BLaER1 (cell line): ENCODE measurements at regions not wholly inside any gene's neighbourhood (a gene's known extent, or its start where the extent isn't known, plus 50 kb on each side); places are given as distances from the start of the nearest gene placed in this dataset.

Experiments used
- H3K27ac ChIP-seq: shearing (Covaris generic); formaldehyde crosslinking; 2 replicates; pipeline ENCODE4 v1.8.1; 2022
- H3K27me3 ChIP-seq: shearing (Covaris generic); formaldehyde crosslinking; 2 replicates; pipeline ENCODE4 v1.8.1; 2022
- H3K36me3 ChIP-seq: shearing (Covaris generic); formaldehyde crosslinking; 2 replicates; pipeline ENCODE4 v1.8.1; 2022
- H3K4me1 ChIP-seq: shearing (Covaris generic); formaldehyde crosslinking; 2 replicates; pipeline ENCODE4 v1.8.1; 2022
- H3K4me2 ChIP-seq: shearing (Covaris generic); formaldehyde crosslinking; 2 replicates; pipeline ENCODE4 v1.8.1; 2022
- H3K4me3 ChIP-seq: shearing (Covaris generic); formaldehyde crosslinking; 2 replicates; pipeline ENCODE4 v1.8.1; 2022
- H3K9ac ChIP-seq: shearing (Covaris generic); formaldehyde crosslinking; 2 replicates; pipeline ENCODE4 v1.8.1; 2022
- H3K9me3 ChIP-seq: shearing (Covaris generic); formaldehyde crosslinking; 2 replicates; pipeline ENCODE4 v1.8.1; 2022
- H4K20me1 ChIP-seq: shearing (Covaris generic); formaldehyde crosslinking; 2 replicates; pipeline ENCODE4 v1.8.1; 2022
- Cebpa-rat ChIP-seq: shearing (Covaris generic); IDR thresholded peaks from 2 replicates; pipeline ENCODE4 v1.8.1; 2022

- H3K27me3 ChIP-seq: no peaks in the 10 kb centered on the region
- no peak overlapping the region for H3K4me2 ChIP-seq
- no peaks in the 10 kb centered on the region for H4K20me1 ChIP-seq
Measured at GRCh38 chr17:72295916-72296315, 175.1 kb downstream of the SOX9 start.

GRCh38 chr17:72296456-72296855 lies 175.6 kb downstream of the SOX9 start:
- H3K4me1 ChIP-seq: peaks cover 34% of the 10 kb centered on the region
- no peak overlapping the region for H3K4me3 ChIP-seq
- H3K9ac ChIP-seq: no peak overlapping the region
- H3K4me2 ChIP-seq: no peak overlapping the region
- no peaks in the 10 kb centered on the region for H3K9me3 ChIP-seq
- TF ChIP-seq Cebpa-rat: no peak
- H3K36me3 ChIP-seq: no peaks in the 10 kb centered on the region
- H3K27ac ChIP-seq: no peak overlapping the region
- H4K20me1 ChIP-seq: no peaks in the 10 kb centered on the region
- no peaks in the 10 kb centered on the region for H3K27me3 ChIP-seq

More at GRCh38 chr17:72295916-72296315, 175.1 kb downstream of the SOX9 start:
- Histone ChIP-seq H3K4me3 (no peak overlapping the region), H3K36me3 (no peaks in the 10 kb centered on the region), H3K9me3 (no peaks in the 10 kb centered on the region), H3K4me1 (peaks cover 34% of the 10 kb centered on the region), H3K27ac (no peak overlapping the region), H3K9ac (no peak overlapping the region)
- no peak for TF ChIP-seq Cebpa-rat

GRCh38 chr17:72297326-72298115 lies 176.7 kb downstream of the SOX9 start:
- Histone ChIP-seq H3K27ac (no peak overlapping the region), H3K9ac (no peak overlapping the region), H3K9me3 (no peaks in the 10 kb centered on the region), H3K36me3 (no peaks in the 10 kb centered on the region), H3K4me1 (peaks cover 34% of the 10 kb centered on the region), H3K4me2 (no peak overlapping the region), H4K20me1 (no peaks in the 10 kb centered on the region), H3K27me3 (no peaks in the 10 kb centered on the region), H3K4me3 (no peak overlapping the region)
- no peak for TF ChIP-seq Cebpa-rat

- TF ChIP-seq Cebpa-rat: no peak
- no peaks in the 10 kb centered on the region for H3K27me3 ChIP-seq
- no peaks in the 10 kb centered on the region for H4K20me1 ChIP-seq
- H3K4me3 ChIP-seq: no peak overlapping the region
- H3K36me3 ChIP-seq: no peaks in the 10 kb centered on the region
- peak overlapping the region; percentile 46 for H3K4me2 ChIP-seq
- no peaks in the 10 kb centered on the region for H3K9me3 ChIP-seq
- H3K9ac ChIP-seq: no peak overlapping the region
- no peak overlapping the region for H3K27ac ChIP-seq
- H3K4me1 ChIP-seq: peaks cover 26% of the 10 kb centered on the region
Measured at GRCh38 chr17:72299100-72299499, 178.3 kb downstream of the SOX9 start.

GRCh38 chr17:72299592-72299991 lies 178.8 kb downstream of the SOX9 start:
- H3K9me3 ChIP-seq: no peaks in the 10 kb centered on the region
- H4K20me1 ChIP-seq: no peaks in the 10 kb centered on the region
- peak overlapping the region; percentile 46 for H3K4me2 ChIP-seq
- no peaks in the 10 kb centered on the region for H3K36me3 ChIP-seq
- H3K4me3 ChIP-seq: no peak overlapping the region
- no peak for TF ChIP-seq Cebpa-rat
- H3K27me3 ChIP-seq: no peaks in the 10 kb centered on the region
- peaks cover 21% of the 10 kb centered on the region for H3K4me1 ChIP-seq
- no peak overlapping the region for H3K27ac ChIP-seq
- no peak overlapping the region for H3K9ac ChIP-seq

- no peaks in the 10 kb centered on the region for H3K9me3 ChIP-seq
- H3K9ac ChIP-seq: no peak overlapping the region
- no peak for TF ChIP-seq Cebpa-rat
- H3K27ac ChIP-seq: no peak overlapping the region
- H3K4me2 ChIP-seq: no peak overlapping the region
- H4K20me1 ChIP-seq: no peaks in the 10 kb centered on the region
- no peaks in the 10 kb centered on the region for H3K36me3 ChIP-seq
- peaks cover 16% of the 10 kb centered on the region for H3K4me1 ChIP-seq
- no peak overlapping the region for H3K4me3 ChIP-seq
- no peaks in the 10 kb centered on the region for H3K27me3 ChIP-seq
Measured at GRCh38 chr17:72301887-72302286, 181.1 kb downstream of the SOX9 start.

- Histone ChIP-seq H3K27ac (no peak overlapping the region), H4K20me1 (no peaks in the 10 kb centered on the region), H3K9ac (no peak overlapping the region), H3K4me3 (no peak overlapping the region), H3K4me1 (peaks cover 16% of the 10 kb centered on the region), H3K36me3 (no peaks in the 10 kb centered on the region), H3K9me3 (no peaks in the 10 kb centered on the region), H3K27me3 (no peaks in the 10 kb centered on the region), H3K4me2 (no peak overlapping the region)
- TF ChIP-seq Cebpa-rat: no peak
Measured at GRCh38 chr17:72302735-72303134, 181.9 kb downstream of the SOX9 start.

- no peak overlapping the region for H3K9ac ChIP-seq
- no peak overlapping the region for H3K27ac ChIP-seq
Measured at GRCh38 chr17:72303787-72304733, 183.2 kb downstream of the SOX9 start.

GRCh38 chr17:72304859-72305258 lies 184.0 kb downstream of the SOX9 start:
- H3K9ac ChIP-seq: no peak overlapping the region
- no peak overlapping the region for H3K4me3 ChIP-seq

More at GRCh38 chr17:72303787-72304733, 183.2 kb downstream of the SOX9 start:
- Histone ChIP-seq H3K36me3 (no peaks in the 10 kb centered on the region), H3K9me3 (no peaks in the 10 kb centered on the region), H3K4me1 (peaks cover 7% of the 10 kb centered on the region), H3K27me3 (no peaks in the 10 kb centered on the region), H3K4me3 (no peak overlapping the region), H3K4me2 (no peak overlapping the region), H4K20me1 (no peaks in the 10 kb centered on the region)
- no peak for TF ChIP-seq Cebpa-rat

GRCh38 chr17:72305472-72305871 lies 184.7 kb downstream of the SOX9 start:
- Histone ChIP-seq H3K9ac (no peak overlapping the region), H3K27ac (no peak overlapping the region), H3K4me3 (no peak overlapping the region), H3K36me3 (no peaks in the 10 kb centered on the region), H3K4me1 (no peaks in the 10 kb centered on the region), H3K4me2 (no peak overlapping the region), H4K20me1 (no peaks in the 10 kb centered on the region), H3K27me3 (no peaks in the 10 kb centered on the region), H3K9me3 (no peaks in the 10 kb centered on the region)
- no peak for TF ChIP-seq Cebpa-rat

More at GRCh38 chr17:72304859-72305258, 184.0 kb downstream of the SOX9 start:
- no peaks in the 10 kb centered on the region for H4K20me1 ChIP-seq
- H3K27ac ChIP-seq: no peak overlapping the region
- TF ChIP-seq Cebpa-rat: no peak
- H3K27me3 ChIP-seq: no peaks in the 10 kb centered on the region
- no peak overlapping the region for H3K4me2 ChIP-seq
- no peaks in the 10 kb centered on the region for H3K9me3 ChIP-seq
- H3K4me1 ChIP-seq: no peaks in the 10 kb centered on the region
- no peaks in the 10 kb centered on the region for H3K36me3 ChIP-seq
